ENCODE measurements at regions not wholly inside any gene's neighbourhood (a gene's known extent, or its start where the extent isn't known, plus 50 kb on each side); places are given as distances from the start of the nearest gene placed in this dataset.

- no peaks in the 10 kb centered on the region for H3K9me3 ChIP-seq
- DNase-seq (ENCODE audit: low spot score) = no peak
- intact Hi-C loops (cut with DNase I) = no loop called here
- no peak overlapping the region for H3K27ac ChIP-seq
- no peaks in the 10 kb centered on the region for H3K27me3 ChIP-seq (replicated peaks; ENCODE audit: insufficient read depth)
- no peaks in the 10 kb centered on the region for H3K4me1 ChIP-seq (replicated peaks)
- 60% methylated on average over 2 of the region's 2 CpGs for WGBS
- H3K36me3 ChIP-seq = no peaks in the 10 kb centered on the region
- H3K4me3 ChIP-seq = no peak overlapping the region
- TF ChIP-seq POLR2AphosphoS5 (IDR thresholded peaks at IDR 0.05) (no peak), POLR2A (IDR thresholded peaks at IDR 0.05) (no peak), CTCF (IDR thresholded peaks at IDR 0.05) (no peak)
These were observed 286.6 kb downstream of the ZEB2 start for GRCh38 chr2:144233317-144233716.

GRCh38 chr2:144230448-144231085, 289.4 kb downstream of the ZEB2 start:
- Histone ChIP-seq H3K9me3 (no peaks in the 10 kb centered on the region), H3K27ac (no peak overlapping the region), H3K36me3 (no peaks in the 10 kb centered on the region), H3K4me1 (replicated peaks) (no peaks in the 10 kb centered on the region), H3K27me3 (replicated peaks; ENCODE audit: insufficient read depth) (no peaks in the 10 kb centered on the region), H3K4me3 (no peak overlapping the region)
- TF ChIP-seq POLR2A (IDR thresholded peaks at IDR 0.05) = no peak
- no peak for TF ChIP-seq CTCF (IDR thresholded peaks at IDR 0.05)
- TF ChIP-seq POLR2AphosphoS5 (IDR thresholded peaks at IDR 0.05) = no peak
- no peak for DNase-seq (ENCODE audit: low spot score)
- intact Hi-C loops (cut with DNase I) = no loop called here
- WGBS = 90% methylated on average over 1 of the region's 1 CpG

- Histone ChIP-seq H3K27ac (no peak overlapping the region), H3K9me3 (no peaks in the 10 kb centered on the region), H3K36me3 (no peaks in the 10 kb centered on the region), H3K27me3 (replicated peaks; ENCODE audit: insufficient read depth) (no peaks in the 10 kb centered on the region), H3K4me1 (replicated peaks) (no peaks in the 10 kb centered on the region), H3K4me3 (no peak overlapping the region)
- no peak for DNase-seq (ENCODE audit: low spot score)
- intact Hi-C loops (cut with DNase I) = no loop called here
- 93% methylated on average over 4 of the region's 4 CpGs for WGBS
- TF ChIP-seq CTCF (IDR thresholded peaks at IDR 0.05) = no peak
- no peak for TF ChIP-seq POLR2A (IDR thresholded peaks at IDR 0.05)
- no peak for TF ChIP-seq POLR2AphosphoS5 (IDR thresholded peaks at IDR 0.05)
These were observed 289.9 kb downstream of the ZEB2 start for GRCh38 chr2:144230033-144230432.

GRCh38 chr2:144229296-144229695, 290.6 kb downstream of the ZEB2 start:
- DNase-seq (ENCODE audit: low spot score) = no peak
- intact Hi-C loops (cut with DNase I) = no loop called here
- Histone ChIP-seq H3K27me3 (replicated peaks; ENCODE audit: insufficient read depth) (no peaks in the 10 kb centered on the region), H3K27ac (no peak overlapping the region), H3K9me3 (no peaks in the 10 kb centered on the region), H3K4me1 (replicated peaks) (no peaks in the 10 kb centered on the region), H3K4me3 (no peak overlapping the region), H3K36me3 (no peaks in the 10 kb centered on the region)
- 93% methylated on average over 1 of the region's 1 CpG for WGBS
- no peak for TF ChIP-seq POLR2AphosphoS5 (IDR thresholded peaks at IDR 0.05)
- no peak for TF ChIP-seq CTCF (IDR thresholded peaks at IDR 0.05)
- TF ChIP-seq POLR2A (IDR thresholded peaks at IDR 0.05) = no peak

GRCh38 chr2:144227427-144228105, 292.4 kb downstream of the ZEB2 start:
- Histone ChIP-seq H3K9me3 (no peaks in the 10 kb centered on the region), H3K4me3 (no peak overlapping the region), H3K27me3 (replicated peaks; ENCODE audit: insufficient read depth) (no peaks in the 10 kb centered on the region), H3K4me1 (replicated peaks) (no peaks in the 10 kb centered on the region), H3K27ac (no peak overlapping the region), H3K36me3 (no peaks in the 10 kb centered on the region)
- whole genome bisulfite sequencing = 98% methylated on average over 2 of the region's 2 CpGs
- intact Hi-C loops (cut with DNase I) = no loop called here
- DNase-seq (ENCODE audit: low spot score) = no peak
- TF ChIP-seq POLR2AphosphoS5 (IDR thresholded peaks at IDR 0.05) (no peak), CTCF (IDR thresholded peaks at IDR 0.05) (no peak), POLR2A (IDR thresholded peaks at IDR 0.05) (no peak)
